Smooth muscle cell (in vitro differentiated cells): ENCODE measurements at regions not wholly inside any gene's neighbourhood (a gene's known extent, or its start where the extent isn't known, plus 50 kb on each side); places are given as distances from the start of the nearest gene placed in this dataset.

Source experiments
- DNase-seq: peaks from one replicate; lab custom pipeline; 2025; ENCODE audit not compliant: unreplicated experiment; lab: John Stamatoyannopoulos, UW
- H2AFZ ChIP-seq: fragments of 200-600 bp; sonication (generic); 2 replicates; pipeline ENCODE4 v1.6.0; 2016; ENCODE audit warnings: antibody characterized with exemption, low read depth, mild to moderate bottlenecking
- H3F3A ChIP-seq: fragments of 200-600 bp; sonication (generic); 2 replicates; pipeline ENCODE4 v1.6.0; 2017; ENCODE audit warnings: antibody characterized with exemption, low read depth
- H3K27ac ChIP-seq: fragments of 200-600 bp; sonication (generic); 2 replicates; pipeline ENCODE4 v1.5.1; 2016; ENCODE audit warnings: low read depth, mild to moderate bottlenecking
- H3K27me3 ChIP-seq: fragments of 200-600 bp; sonication (generic); 2 replicates; pipeline ENCODE4 v1.6.1; 2016; ENCODE audit warnings: low read depth, mild to moderate bottlenecking
- H3K36me3 ChIP-seq: fragments of 200-600 bp; sonication (generic); 2 replicates; pipeline ENCODE4 v1.5.1; 2016; ENCODE audit warnings: low read depth
- H3K4me1 ChIP-seq: fragments of 200-600 bp; sonication (generic); 2 replicates; pipeline ENCODE4 v1.5.1; 2016; ENCODE audit warnings: low read depth
- H3K4me2 ChIP-seq: fragments of 200-600 bp; sonication (generic); 2 replicates; pipeline ENCODE4 v1.6.0; 2016; ENCODE audit warnings: mild to moderate bottlenecking
- H3K4me3 ChIP-seq: fragments of 200-600 bp; sonication (generic); 2 replicates; pipeline ENCODE4 v1.5.1; 2016; ENCODE audit warnings: mild to moderate bottlenecking
- H3K79me2 ChIP-seq: fragments of 200-600 bp; sonication (generic); 2 replicates; pipeline ENCODE4 v1.6.0; 2016; ENCODE audit warnings: low read depth, mild to moderate bottlenecking
- H3K9ac ChIP-seq: fragments of 200-600 bp; sonication (generic); 2 replicates; pipeline ENCODE4 v1.6.0; 2016; ENCODE audit warnings: low read depth
- H3K9me3 ChIP-seq: fragments of 200-600 bp; sonication (generic); replicated peaks from 2 replicates; pipeline ENCODE4 v1.5.1; 2016; ENCODE audit warnings: low read depth
- H4K20me1 ChIP-seq: fragments of 200-600 bp; sonication (generic); 2 replicates; pipeline ENCODE4 v1.6.0; 2016; ENCODE audit warnings: low read depth
- CTCF ChIP-seq: fragments of 200-600 bp; sonication (generic); IDR thresholded peaks from 2 replicates; pipeline ENCODE4 v1.5.1; 2017; ENCODE audit warnings: borderline replicate concordance, mild to moderate bottlenecking, antibody characterized with exemption; ENCODE audit not compliant: insufficient read depth, poor library complexity, severe bottlenecking
- WGBS: methylation state at CpG from one replicate; pipeline ENCODE4 v1.1.7; 2016; ENCODE audit warnings: low lambda C conversion rate; 5-methylcytosine and 5-hydroxymethylcytosine counted together

- no peak overlapping the region for H2AFZ ChIP-seq
- no peaks in the 10 kb centered on the region for H3K9me3 ChIP-seq
- H3F3A ChIP-seq, result no peaks in the 10 kb centered on the region
- no peak overlapping the region for H3K4me2 ChIP-seq
- no peak overlapping the region for H3K9ac ChIP-seq
- 80% methylated on average over 4 of the region's 5 CpGs for WGBS
- H3K4me3 ChIP-seq, result no peak overlapping the region
- no peaks in the 10 kb centered on the region for H3K4me1 ChIP-seq
- DNase-seq, result no peak
- no peak for TF ChIP-seq CTCF
- H3K27me3 ChIP-seq, result no peaks in the 10 kb centered on the region
- H3K36me3 ChIP-seq, result no peaks in the 10 kb centered on the region
- no peak overlapping the region for H3K27ac ChIP-seq
- H3K79me2 ChIP-seq, result no peaks in the 10 kb centered on the region
- no peaks in the 10 kb centered on the region for H4K20me1 ChIP-seq
Observed at GRCh38 chr15:35771746-35772442, 225.9 kb upstream of the DPH6 start.

- Histone ChIP-seq H3K27me3 (no peaks in the 10 kb centered on the region), H3K9ac (no peak overlapping the region), H3K9me3 (no peaks in the 10 kb centered on the region), H2AFZ (no peak overlapping the region), H3K4me3 (no peak overlapping the region), H3K4me2 (no peak overlapping the region), H3F3A (no peaks in the 10 kb centered on the region), H3K27ac (no peak overlapping the region), H4K20me1 (no peaks in the 10 kb centered on the region), H3K4me1 (no peaks in the 10 kb centered on the region), H3K79me2 (no peaks in the 10 kb centered on the region), H3K36me3 (no peaks in the 10 kb centered on the region)
- no peak for TF ChIP-seq CTCF
- WGBS, result 96% methylated on average over 8 of the region's 8 CpGs
- no peak for DNase-seq
Observed at GRCh38 chr15:35774653-35775052, 228.7 kb upstream of the DPH6 start.

- H3K27ac ChIP-seq, result no peak overlapping the region
- no peak overlapping the region for H3K4me2 ChIP-seq
- no peaks in the 10 kb centered on the region for H4K20me1 ChIP-seq
- H3F3A ChIP-seq, result no peaks in the 10 kb centered on the region
- no peak overlapping the region for H3K9ac ChIP-seq
- H3K27me3 ChIP-seq, result no peaks in the 10 kb centered on the region
- DNase-seq, result no peak
- no peaks in the 10 kb centered on the region for H3K4me1 ChIP-seq
- WGBS, result 95% methylated on average over 4 of the region's 4 CpGs
- TF ChIP-seq CTCF, result no peak
- H3K9me3 ChIP-seq, result no peaks in the 10 kb centered on the region
- no peaks in the 10 kb centered on the region for H3K79me2 ChIP-seq
- H2AFZ ChIP-seq, result no peak overlapping the region
- no peaks in the 10 kb centered on the region for H3K36me3 ChIP-seq
- no peak overlapping the region for H3K4me3 ChIP-seq
Observed at GRCh38 chr15:35775471-35775870, 229.5 kb upstream of the DPH6 start.

- Histone ChIP-seq H3K9me3 (no peaks in the 10 kb centered on the region), H3K4me3 (no peak overlapping the region), H3K79me2 (no peaks in the 10 kb centered on the region), H3K36me3 (no peaks in the 10 kb centered on the region), H3K4me1 (no peaks in the 10 kb centered on the region), H2AFZ (no peak overlapping the region), H3K9ac (no peak overlapping the region), H3F3A (no peaks in the 10 kb centered on the region), H3K4me2 (no peak overlapping the region), H4K20me1 (no peaks in the 10 kb centered on the region), H3K27me3 (peaks cover 11% of the 10 kb centered on the region), H3K27ac (no peak overlapping the region)
- TF ChIP-seq CTCF, result no peak
- WGBS, result 87% methylated on average over 9 of the region's 9 CpGs
- no peak for DNase-seq
Observed at GRCh38 chr15:35777061-35777460, 231.1 kb upstream of the DPH6 start.
